Esophagus squamous epithelium (tissue), 4 donors: ENCODE measurements at regions not wholly inside any gene's neighbourhood (a gene's known extent, or its start where the extent isn't known, plus 50 kb on each side); places are given as distances from the start of the nearest gene placed in this dataset.

ENCODE experiments used
- POLR2A ChIP-seq, 4 donors: fragments of 450-650 bp; IDR thresholded peaks; one replicate each; pipeline ENCODE4 v1.6.1; 2017; ENCODE audit warnings: antibody characterized with exemption in 4 of 4, mild to moderate bottlenecking in 4 of 4, moderate library complexity in 3 of 4
- TF ChIP-seq, protein P1 (sequence below), 6 experiments: fragments of 450-650 bp in 4 of 6; fragments of 200-600 bp in 2 of 6; sonication (generic) in 2 of 6; IDR thresholded peaks; one replicate each; pipeline ENCODE4 v1.5.1; 2016 to 2019; ENCODE audit warnings: antibody characterized with exemption in 6 of 6, mild to moderate bottlenecking in 4 of 6, moderate library complexity in 4 of 6

DNA sequence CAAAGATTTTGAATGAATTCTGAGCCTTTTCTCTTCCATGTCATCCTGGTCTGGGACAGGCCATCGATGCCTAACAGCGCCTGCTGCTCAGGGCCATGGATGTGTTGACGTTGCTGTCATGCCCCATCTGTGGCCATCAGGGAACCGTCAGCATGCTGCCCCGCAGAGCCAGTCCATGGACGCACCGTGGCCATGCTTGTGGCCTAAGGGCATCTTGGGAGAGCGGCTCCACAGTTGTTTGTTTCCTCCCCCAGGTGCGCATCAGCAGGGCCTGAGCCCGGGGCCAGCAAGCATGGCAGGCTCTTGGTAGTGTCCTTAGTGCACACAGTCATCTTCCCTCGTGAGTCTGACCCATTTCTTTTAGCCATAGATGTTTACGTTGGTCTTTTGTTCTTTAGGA lies 142.7 kb downstream of the VAPA start:
- TF ChIP-seq, protein P1, sequence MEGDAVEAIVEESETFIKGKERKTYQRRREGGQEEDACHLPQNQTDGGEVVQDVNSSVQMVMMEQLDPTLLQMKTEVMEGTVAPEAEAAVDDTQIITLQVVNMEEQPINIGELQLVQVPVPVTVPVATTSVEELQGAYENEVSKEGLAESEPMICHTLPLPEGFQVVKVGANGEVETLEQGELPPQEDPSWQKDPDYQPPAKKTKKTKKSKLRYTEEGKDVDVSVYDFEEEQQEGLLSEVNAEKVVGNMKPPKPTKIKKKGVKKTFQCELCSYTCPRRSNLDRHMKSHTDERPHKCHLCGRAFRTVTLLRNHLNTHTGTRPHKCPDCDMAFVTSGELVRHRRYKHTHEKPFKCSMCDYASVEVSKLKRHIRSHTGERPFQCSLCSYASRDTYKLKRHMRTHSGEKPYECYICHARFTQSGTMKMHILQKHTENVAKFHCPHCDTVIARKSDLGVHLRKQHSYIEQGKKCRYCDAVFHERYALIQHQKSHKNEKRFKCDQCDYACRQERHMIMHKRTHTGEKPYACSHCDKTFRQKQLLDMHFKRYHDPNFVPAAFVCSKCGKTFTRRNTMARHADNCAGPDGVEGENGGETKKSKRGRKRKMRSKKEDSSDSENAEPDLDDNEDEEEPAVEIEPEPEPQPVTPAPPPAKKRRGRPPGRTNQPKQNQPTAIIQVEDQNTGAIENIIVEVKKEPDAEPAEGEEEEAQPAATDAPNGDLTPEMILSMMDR (IDR thresholded peaks at IDR 0.05) = no peak
- TF ChIP-seq POLR2A (IDR thresholded peaks at IDR 0.05) = no peak
